ENCODE measurements at regions not wholly inside any gene's neighbourhood (a gene's known extent, or its start where the extent isn't known, plus 50 kb on each side); places are given as distances from the start of the nearest gene placed in this dataset.

- no peaks in the 10 kb centered on the region for H3K9me3 ChIP-seq (ENCODE audit: low read depth)
- H3K4me2 ChIP-seq = no peak overlapping the region
- H3K9me2 ChIP-seq (replicated peaks; ENCODE audit: insufficient read depth) = no peaks in the 10 kb centered on the region
- H4K20me1 ChIP-seq (ENCODE audit: insufficient read depth, poor library complexity, severe bottlenecking) = no peaks in the 10 kb centered on the region
- H3K79me2 ChIP-seq = no peaks in the 10 kb centered on the region
- no peaks in the 10 kb centered on the region for H3K27me3 ChIP-seq
- DNase-seq (ENCODE audit: low spot score) = no peak
- no peak overlapping the region for H2AFZ ChIP-seq
- no peak overlapping the region for H3K4me3 ChIP-seq
- no peaks in the 10 kb centered on the region for H3K36me3 ChIP-seq (replicated peaks; ENCODE audit: insufficient read depth, low read depth)
- H3K4me1 ChIP-seq (ENCODE audit: insufficient read depth) = no peaks in the 10 kb centered on the region
- H3K27ac ChIP-seq = no peak overlapping the region
- TF ChIP-seq EZH2 (IDR thresholded peaks at IDR 0.05; ENCODE audit: borderline replicate concordance) = no peak
- TF ChIP-seq CTCF (IDR thresholded peaks at IDR 0.05; ENCODE audit: poor library complexity) = no peak
- TF ChIP-seq EZH2phosphoT487 (IDR thresholded peaks at IDR 0.05; ENCODE audit: low read depth, severe bottlenecking, unreplicated experiment) = no peak
- 58% methylated on average over 4 of the region's 4 CpGs for WGBS (ENCODE audit: low lambda C conversion rate, missing lambda C conversion rate)
Observed at GRCh38 chr16:59864981-59865666, 1131.0 kb upstream of the GOT2 start.

- no peaks in the 10 kb centered on the region for H3K4me1 ChIP-seq (ENCODE audit: insufficient read depth)
- no peaks in the 10 kb centered on the region for H3K9me2 ChIP-seq (replicated peaks; ENCODE audit: insufficient read depth)
- H3K36me3 ChIP-seq (replicated peaks; ENCODE audit: insufficient read depth, low read depth) = no peaks in the 10 kb centered on the region
- no peaks in the 10 kb centered on the region for H3K79me2 ChIP-seq
- no peak overlapping the region for H3K4me2 ChIP-seq
- no peak overlapping the region for H3K4me3 ChIP-seq
- H3K27me3 ChIP-seq = no peaks in the 10 kb centered on the region
- no peak for TF ChIP-seq EZH2phosphoT487 (IDR thresholded peaks at IDR 0.05; ENCODE audit: low read depth, severe bottlenecking, unreplicated experiment)
- no peaks in the 10 kb centered on the region for H4K20me1 ChIP-seq (ENCODE audit: insufficient read depth, poor library complexity, severe bottlenecking)
- H3K27ac ChIP-seq = no peak overlapping the region
- DNase-seq (ENCODE audit: low spot score) = no peak
- 81% methylated on average over 3 of the region's 3 CpGs for whole genome bisulfite sequencing (ENCODE audit: low lambda C conversion rate, missing lambda C conversion rate)
- no peak overlapping the region for H2AFZ ChIP-seq
- no peaks in the 10 kb centered on the region for H3K9me3 ChIP-seq (ENCODE audit: low read depth)
Observed at GRCh38 chr16:59859676-59860402, 1125.7 kb upstream of the GOT2 start.

GRCh38 chr16:59854846-59855439 is 1120.8 kb upstream of the GOT2 start:
- no peak for TF ChIP-seq EZH2phosphoT487 (IDR thresholded peaks at IDR 0.05; ENCODE audit: low read depth, severe bottlenecking, unreplicated experiment)
- TF ChIP-seq EZH2 (IDR thresholded peaks at IDR 0.05; ENCODE audit: borderline replicate concordance) = no peak
- TF ChIP-seq CTCF (IDR thresholded peaks at IDR 0.05; ENCODE audit: poor library complexity) = no peak
- WGBS (ENCODE audit: low lambda C conversion rate, missing lambda C conversion rate) = 83% methylated on average over 4 of the region's 4 CpGs

GRCh38 chr16:59849716-59850115 is 1115.6 kb upstream of the GOT2 start:
- no peaks in the 10 kb centered on the region for H4K20me1 ChIP-seq (ENCODE audit: insufficient read depth, poor library complexity, severe bottlenecking)
- TF ChIP-seq EZH2 (IDR thresholded peaks at IDR 0.05; ENCODE audit: borderline replicate concordance) (no peak), EZH2phosphoT487 (IDR thresholded peaks at IDR 0.05; ENCODE audit: low read depth, severe bottlenecking, unreplicated experiment) (no peak), CTCF (IDR thresholded peaks at IDR 0.05; ENCODE audit: poor library complexity) (no peak)
- no peak overlapping the region for H2AFZ ChIP-seq
- H3K79me2 ChIP-seq = no peaks in the 10 kb centered on the region
- no peaks in the 10 kb centered on the region for H3K9me3 ChIP-seq (ENCODE audit: low read depth)
- WGBS (ENCODE audit: low lambda C conversion rate, missing lambda C conversion rate) = 81% methylated on average over 4 of the region's 4 CpGs
- no peak overlapping the region for H3K27ac ChIP-seq
- H3K9me2 ChIP-seq (replicated peaks; ENCODE audit: insufficient read depth) = no peaks in the 10 kb centered on the region
- no peak for DNase-seq (ENCODE audit: low spot score)
- H3K27me3 ChIP-seq = no peaks in the 10 kb centered on the region
- no peak overlapping the region for H3K4me2 ChIP-seq
- no peaks in the 10 kb centered on the region for H3K36me3 ChIP-seq (replicated peaks; ENCODE audit: insufficient read depth, low read depth)
- H3K4me3 ChIP-seq = no peak overlapping the region
- H3K4me1 ChIP-seq (ENCODE audit: insufficient read depth) = peaks cover 5% of the 10 kb centered on the region

More at GRCh38 chr16:59854846-59855439, 1120.8 kb upstream of the GOT2 start:
- H3K27ac ChIP-seq = no peak overlapping the region
- no peak overlapping the region for H3K4me3 ChIP-seq
- H3K4me1 ChIP-seq (ENCODE audit: insufficient read depth) = no peaks in the 10 kb centered on the region
- H3K4me2 ChIP-seq = no peak overlapping the region
- no peaks in the 10 kb centered on the region for H3K79me2 ChIP-seq
- no peaks in the 10 kb centered on the region for H4K20me1 ChIP-seq (ENCODE audit: insufficient read depth, poor library complexity, severe bottlenecking)
- no peaks in the 10 kb centered on the region for H3K9me2 ChIP-seq (replicated peaks; ENCODE audit: insufficient read depth)
- no peak for DNase-seq (ENCODE audit: low spot score)
- H3K9me3 ChIP-seq (ENCODE audit: low read depth) = no peaks in the 10 kb centered on the region
- no peak overlapping the region for H2AFZ ChIP-seq
- no peaks in the 10 kb centered on the region for H3K27me3 ChIP-seq
- H3K36me3 ChIP-seq (replicated peaks; ENCODE audit: insufficient read depth, low read depth) = no peaks in the 10 kb centered on the region

Measured in hepatocyte (in vitro differentiated cells).